Heart right ventricle (tissue), 16 donors: ENCODE measurements at regions not wholly inside any gene's neighbourhood (a gene's known extent, or its start where the extent isn't known, plus 50 kb on each side); places are given as distances from the start of the nearest gene placed in this dataset.

Experiments
- ATAC-seq, 8 donors: fragments of 200-7000 bp; cut with Tn5 transposase; one replicate each; pipeline ENCODE4 v1.9.1; 2020; ENCODE audit warnings: mild to moderate bottlenecking in 8 of 8, moderate library complexity in 8 of 8, moderate number of reproducible peaks in 1 of 8
- DNase-seq, 2 donors: peaks; one replicate each; pipeline ENCODE4 v3.0.0-alpha.2; 2020
- H3K27ac ChIP-seq, 10 donors: fragments of 200-600 bp; sonication (generic) in 2 of 10; one replicate each; pipeline versions ENCODE4 v1.5.0 to v1.8.0; 2020 to 2022; ENCODE audit warnings: mild to moderate bottlenecking in 3 of 10
- H3K27me3 ChIP-seq, 7 donors: fragments of 200-600 bp; one replicate each; pipeline ENCODE4 v1.8.0; 2021 to 2022; ENCODE audit warnings: mild to moderate bottlenecking in 2 of 7
- H3K36me3 ChIP-seq, 9 donors: fragments of 200-600 bp; sonication (generic) in 1 of 9; one replicate each; pipeline versions ENCODE4 v1.5.0 to v1.8.0; 2020 to 2022; ENCODE audit warnings: mild to moderate bottlenecking in 2 of 9
- H3K4me1 ChIP-seq, 9 donors: fragments of 200-600 bp; sonication (generic) in 1 of 9; one replicate each; pipeline versions ENCODE4 v1.5.0 to v1.8.0; 2020 to 2022; ENCODE audit warnings: mild to moderate bottlenecking in 4 of 9
- H3K4me3 ChIP-seq, 10 donors: fragments of 200-600 bp; sonication (generic) in 2 of 10; one replicate each; pipeline versions ENCODE4 v1.5.0 to v1.8.0; 2020 to 2022; ENCODE audit warnings: mild to moderate bottlenecking in 7 of 10, moderate library complexity in 2 of 10
- H3K9me3 ChIP-seq, 11 donors: fragments of 200-600 bp in 10 of 11; sonication (generic) in 2 of 11; one replicate each; pipeline versions ENCODE4 v1.5.0 to v1.8.0; 2013 to 2022; ENCODE audit warnings: mild to moderate bottlenecking in 2 of 11, control low read depth in 1 of 11, moderate library complexity in 1 of 11
- CTCF ChIP-seq, 9 donors: fragments of 200-600 bp; sonication (generic) in 2 of 9; IDR thresholded peaks; one replicate each; pipeline versions ENCODE4 v1.5.0 to v1.8.0; 2021 to 2022; ENCODE audit warnings: antibody characterized with exemption in 9 of 9, mild to moderate bottlenecking in 5 of 9, moderate library complexity in 1 of 9
- WGBS, 2 donors: extraction: QIAGEN DNeasy Blood & Tissue Kit; methylation state at CpG; one replicate each; pipeline ENCODE4 v1.1.7; 2013; ENCODE audit warnings: inconsistent platforms in 1 of 2; 5-methylcytosine and 5-hydroxymethylcytosine counted together
- intact Hi-C, 10 donors: fragments of 100-400 bp; cut with DNase I; formaldehyde crosslinking; loops; one replicate each; pipeline versions ENCODE4 v1.11.1 to v1.14.2; 2022
- donor health status: Arrhythmogenic right ventricular cardiomyopathy.
- donor health status: ischemic (EF 13 %, LVEDD 7.1; RV severe dilation, severe dysfunction).
- donor health status: healthy with polysubstance abuse.
- donor health status: DM: no; HTN: yes; CAD: no.
- donor health status: DM: no; HTN: no; CAD: no.
- donor health status: ischemic (EF 25% LVEDD 6.9; RV normal size, moderate dysfunction).
- donor health status: ischemic (EF 25% LVEDD 5.7; RV mildly dilated, moderate dysfunction).
- donor health status: healthy.
- donor health status: DM: yes; HTN: yes; CAD: no.
- donor health status: Ischemic cardiomyopathy.
- donor health status: ischemic (EF 35%, LVEDD 5.7; RV mildly dilated, moderate dysfunction).
- donor health status: nonischemic (EF 11% LVEDD 7.7; RV severe dilation, severe dysfunction).
- donor health status: DM: yes; HTN: yes; CAD: no.
- donor health status: PGD.
- donor health status: ischemic (EF 29% LVEDD 5.4; RV normal size, mild dysfunction).
- donor health status: nonischemic (EF 23%, LVEDD 6.1; RV moderate dilation, normal function).

- no peak for ATAC-seq
- WGBS, 2 donors = 76 to 79% methylated on average over 4 of the region's 4 CpGs
- no peak for TF ChIP-seq CTCF (IDR thresholded peaks at IDR 0.05)
- DNase-seq = no peak
- H3K27me3 ChIP-seq = peaks cover 0 to 4% (median 0%) of the 10 kb centered on the region in 7 donors
- intact Hi-C loops = no loop called here
- H3K27ac ChIP-seq = no peak overlapping the region
- H3K4me3 ChIP-seq = no peak overlapping the region
- no peaks in the 10 kb centered on the region for H3K9me3 ChIP-seq
- peaks cover 0 to 6% (median 0%) of the 10 kb centered on the region in 9 donors for H3K4me1 ChIP-seq
- no peaks in the 10 kb centered on the region for H3K36me3 ChIP-seq
These were observed 119.2 kb upstream of the GNAO1 start for GRCh38 chr16:56072096-56072495.

DNA sequence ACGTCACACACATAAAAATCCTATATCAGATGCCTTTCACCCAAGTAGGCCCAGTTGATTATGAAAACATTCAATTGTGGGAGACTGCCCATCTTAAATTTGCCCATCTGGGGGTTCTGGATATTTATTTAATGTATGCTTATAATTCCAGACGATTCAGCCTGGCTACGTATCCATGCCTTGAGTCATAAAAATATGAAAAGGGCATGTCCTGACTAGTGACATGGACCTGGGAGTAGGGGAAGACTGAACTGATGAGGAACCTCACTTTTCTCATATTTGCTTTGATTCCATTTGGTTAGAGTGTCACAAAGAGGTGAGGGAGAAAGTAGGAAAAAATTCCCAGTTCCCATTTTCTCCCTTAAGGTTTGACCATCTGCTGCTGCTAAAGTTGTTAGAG, 122.5 kb upstream of the GNAO1 start:
- Histone ChIP-seq H3K9me3 (no peaks in the 10 kb centered on the region), H3K4me3 (no peak overlapping the region)
- no peak for ATAC-seq

GRCh38 chr16:56068314-56068713, 123.0 kb upstream of the GNAO1 start:
- DNase-seq = no peak
- no peak for TF ChIP-seq CTCF (IDR thresholded peaks at IDR 0.05)
- no peak overlapping the region for H3K4me3 ChIP-seq
- no peaks in the 10 kb centered on the region for H3K9me3 ChIP-seq
- no peaks in the 10 kb centered on the region for H3K4me1 ChIP-seq
- no peak for ATAC-seq
- WGBS, 2 donors = 71 to 79% methylated on average over 2 of the region's 2 CpGs
- H3K36me3 ChIP-seq = no peaks in the 10 kb centered on the region
- H3K27ac ChIP-seq = no peak overlapping the region
- H3K27me3 ChIP-seq = peaks cover 0 to 4% (median 0%) of the 10 kb centered on the region in 7 donors
- intact Hi-C loops = no loop called here

More for the DNA sequence above, 122.5 kb upstream of the GNAO1 start:
- H3K27me3 ChIP-seq = peaks cover 0 to 4% (median 0%) of the 10 kb centered on the region in 7 donors
- TF ChIP-seq CTCF (IDR thresholded peaks at IDR 0.05) = no peak
- intact Hi-C loops = no loop called here
- H3K27ac ChIP-seq = no peak overlapping the region
- no peak for DNase-seq
- H3K36me3 ChIP-seq = no peaks in the 10 kb centered on the region
- 79 to 89% methylated on average over 3 of the region's 3 CpGs for WGBS, 2 donors
- no peaks in the 10 kb centered on the region for H3K4me1 ChIP-seq

DNA sequence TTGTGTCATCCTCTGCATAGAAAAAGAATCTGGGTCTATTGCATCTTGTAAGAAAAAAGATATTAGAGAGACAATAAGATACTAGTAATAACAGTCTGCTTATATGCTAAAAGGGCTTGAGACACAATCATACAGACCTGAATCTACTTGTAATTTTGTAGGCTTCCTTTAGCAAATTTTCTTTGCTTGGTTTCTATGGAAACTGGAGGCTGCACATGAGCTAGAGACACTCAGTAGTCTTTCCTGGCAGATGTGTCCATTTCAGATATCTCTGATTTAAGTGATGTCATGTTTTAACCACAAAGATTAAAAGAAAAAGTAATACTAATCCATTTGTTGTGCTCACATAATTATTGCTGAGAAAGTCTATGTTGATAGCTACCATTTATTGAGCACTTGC, 123.9 kb upstream of the GNAO1 start:
- H3K27me3 ChIP-seq = peaks cover 0 to 4% (median 0%) of the 10 kb centered on the region in 7 donors
- H3K4me1 ChIP-seq = no peaks in the 10 kb centered on the region
- intact Hi-C loops = no loop called here
- ATAC-seq (no peak), DNase-seq (no peak)
- no peak overlapping the region for H3K27ac ChIP-seq
- H3K36me3 ChIP-seq = no peaks in the 10 kb centered on the region
- H3K4me3 ChIP-seq = no peak overlapping the region
- no peaks in the 10 kb centered on the region for H3K9me3 ChIP-seq
- TF ChIP-seq CTCF (IDR thresholded peaks at IDR 0.05) = no peak

GRCh38 chr16:56066617-56067016, 124.7 kb upstream of the GNAO1 start:
- Histone ChIP-seq H3K36me3 (no peaks in the 10 kb centered on the region), H3K4me3 (no peak overlapping the region), H3K27me3 (peaks cover 0 to 4% (median 0%) of the 10 kb centered on the region in 7 donors), H3K27ac (no peak overlapping the region), H3K4me1 (no peaks in the 10 kb centered on the region), H3K9me3 (no peaks in the 10 kb centered on the region)
- TF ChIP-seq CTCF (IDR thresholded peaks at IDR 0.05) = no peak
- intact Hi-C loops = no loop called here
- DNase-seq (no peak), ATAC-seq (no peak)
